Mesenchymal stem cell (in vitro differentiated cells and primary cell): ENCODE measurements at regions not wholly inside any gene's neighbourhood (a gene's known extent, or its start where the extent isn't known, plus 50 kb on each side); places are given as distances from the start of the nearest gene placed in this dataset.

ENCODE experiments used
- DNase-seq: peaks from one replicate; pipeline ENCODE4 v3.0.0-alpha.2; 2013
- H2AFZ ChIP-seq: one replicate; pipeline ENCODE4 v1.6.1; 2013; ENCODE audit warnings: low read depth, mild to moderate bottlenecking, control low read depth, inconsistent platforms, low read length, moderate library complexity
- H2AK5ac ChIP-seq: 2 replicates; pipeline ENCODE4 v1.6.1; 2013; ENCODE audit warnings: low read length, moderate library complexity, mild to moderate bottlenecking, inconsistent platforms; ENCODE audit not compliant: severe bottlenecking
- H2BK120ac ChIP-seq: one replicate; pipeline ENCODE4 v1.6.1; 2013; ENCODE audit warnings: low read depth, mild to moderate bottlenecking, inconsistent platforms, low read length, moderate library complexity
- H2BK12ac ChIP-seq, 2 experiments: one replicate each; pipeline ENCODE4 v1.6.1; 2013; ENCODE audit warnings: inconsistent platforms in 2 of 2, low read length in 2 of 2, mild to moderate bottlenecking in 2 of 2, moderate library complexity in 2 of 2, control low read depth in 1 of 2
- H2BK15ac ChIP-seq: one replicate; pipeline ENCODE4 v1.6.1; 2013; ENCODE audit warnings: mild to moderate bottlenecking, low read depth, inconsistent platforms; ENCODE audit not compliant: poor library complexity, severe bottlenecking
- H2BK5ac ChIP-seq: 2 replicates; pipeline ENCODE4 v1.6.1; 2013; ENCODE audit warnings: low read depth, mild to moderate bottlenecking, low read length, control low read depth, inconsistent platforms; ENCODE audit not compliant: poor library complexity, severe bottlenecking
- H3K14ac ChIP-seq, 2 experiments: one replicate each; pipeline ENCODE4 v1.6.1; 2013; ENCODE audit warnings: inconsistent platforms in 2 of 2, low read length in 2 of 2, control low read depth in 1 of 2, mild to moderate bottlenecking in 1 of 2, moderate library complexity in 1 of 2
- H3K18ac ChIP-seq, 2 experiments: one replicate each; pipeline ENCODE4 v1.6.1; 2013; ENCODE audit warnings: inconsistent platforms in 2 of 2, low read length in 2 of 2, control low read depth in 1 of 2, low read depth in 1 of 2, mild to moderate bottlenecking in 1 of 2
- H3K23ac ChIP-seq, 2 experiments: one replicate each; pipeline ENCODE4 v1.6.1; 2013; ENCODE audit warnings: inconsistent platforms in 2 of 2, low read length in 2 of 2, mild to moderate bottlenecking in 2 of 2, moderate library complexity in 2 of 2, control low read depth in 1 of 2
- H3K27ac ChIP-seq: 2 replicates; pipeline ENCODE4 v1.5.1; 2013; ENCODE audit warnings: mild to moderate bottlenecking, moderate library complexity, low read length, control low read depth, inconsistent platforms; ENCODE audit not compliant: poor library complexity, severe bottlenecking
- H3K27me3 ChIP-seq, 2 experiments: 2 replicates each; pipeline versions ENCODE4 v1.6.1 to v1.7.0; 2013; ENCODE audit warnings: low read length in 2 of 2, mild to moderate bottlenecking in 2 of 2, moderate library complexity in 2 of 2, control low read depth in 1 of 2, inconsistent platforms in 1 of 2; ENCODE audit not compliant: control insufficient read depth in 1 of 2, insufficient read depth in 1 of 2
- H3K36me3 ChIP-seq, 2 experiments: 2 replicates each; pipeline versions ENCODE4 v1.6.1 to v1.7.0; 2013; ENCODE audit warnings: low read length in 2 of 2, control low read depth in 1 of 2, inconsistent platforms in 1 of 2, low read depth in 1 of 2, mild to moderate bottlenecking in 1 of 2; ENCODE audit not compliant: insufficient read depth in 2 of 2, control insufficient read depth in 1 of 2
- H3K4ac ChIP-seq, 2 experiments: one replicate each; pipeline ENCODE4 v1.6.1; 2013; ENCODE audit warnings: inconsistent platforms in 2 of 2, low read length in 2 of 2, mild to moderate bottlenecking in 2 of 2, moderate library complexity in 2 of 2, control low read depth in 1 of 2, low read depth in 1 of 2
- H3K4me1 ChIP-seq: 2 replicates; pipeline ENCODE4 v1.6.1; 2013; ENCODE audit warnings: low read depth, low read length, control low read depth; ENCODE audit not compliant: control insufficient read depth, insufficient read depth
- H3K4me2 ChIP-seq: 2 replicates; pipeline ENCODE4 v1.6.1; 2013; ENCODE audit warnings: low read length, mild to moderate bottlenecking, inconsistent platforms; ENCODE audit not compliant: poor library complexity, severe bottlenecking
- H3K4me3 ChIP-seq, 2 experiments: 2 replicates each; pipeline versions ENCODE4 v1.5.1 to v1.7.0; 2013; ENCODE audit warnings: low read length in 2 of 2, mild to moderate bottlenecking in 2 of 2, control low read depth in 1 of 2, low read depth in 1 of 2; ENCODE audit not compliant: insufficient read depth in 1 of 2
- H3K79me1 ChIP-seq: replicated peaks from 2 replicates; pipeline ENCODE4 v1.6.1; 2013; ENCODE audit warnings: mild to moderate bottlenecking, control low read depth, low read length, inconsistent platforms; ENCODE audit not compliant: poor library complexity, severe bottlenecking
- H3K9ac ChIP-seq: 2 replicates; pipeline ENCODE4 v1.7.0; 2013; ENCODE audit warnings: mild to moderate bottlenecking, low read length, moderate library complexity
- H3K9me3 ChIP-seq: 2 replicates; pipeline ENCODE4 v1.7.0; 2013; ENCODE audit warnings: mild to moderate bottlenecking, low read length; ENCODE audit not compliant: control insufficient read depth
- H4K8ac ChIP-seq: one replicate; pipeline ENCODE4 v1.6.1; 2013; ENCODE audit warnings: inconsistent platforms, mild to moderate bottlenecking, low read length, moderate library complexity
- H4K91ac ChIP-seq: one replicate; pipeline ENCODE4 v1.6.1; 2013; ENCODE audit warnings: mild to moderate bottlenecking, low read length, inconsistent platforms
- WGBS: methylation state at CpG from one replicate; pipeline ENCODE4 v1.1.7; 2013; ENCODE audit warnings: mixed read lengths; 5-methylcytosine and 5-hydroxymethylcytosine counted together

DNA sequence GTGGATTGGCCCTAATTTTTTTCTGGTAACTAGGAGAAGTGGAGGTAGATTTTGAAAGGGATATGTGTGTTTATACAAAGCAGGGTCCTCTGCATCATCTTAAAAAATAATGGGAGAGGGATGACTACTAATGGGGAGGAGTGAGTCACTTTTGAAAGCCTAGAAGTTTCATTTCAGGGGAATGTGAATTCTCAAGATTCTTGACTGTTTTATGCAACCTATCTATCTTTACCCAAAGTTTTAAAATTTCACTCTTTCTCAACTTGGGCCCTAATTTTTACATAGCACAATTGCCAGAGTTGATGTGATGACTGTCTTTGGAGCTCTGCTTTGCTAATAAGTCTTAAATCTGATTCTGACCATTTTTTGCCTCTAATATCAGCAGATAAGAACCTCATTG lies 445.2 kb downstream of the GRXCR1 start:
- H3K9ac ChIP-seq, result peak overlapping the region; percentile 13
- no peak overlapping the region for H4K91ac ChIP-seq
- H2BK15ac ChIP-seq, result no peak overlapping the region
- H3K9me3 ChIP-seq, result no peaks in the 10 kb centered on the region
- H3K79me1 ChIP-seq, result no peaks in the 10 kb centered on the region
- no peak overlapping the region for H3K4me2 ChIP-seq
- no peak overlapping the region for H3K23ac ChIP-seq
- H2AK5ac ChIP-seq, result no peak overlapping the region
- no peak overlapping the region for H2BK120ac ChIP-seq
- H3K4me3 ChIP-seq, result no peak overlapping the region
- H3K4me1 ChIP-seq, result peaks cover 1% of the 10 kb centered on the region
- H3K27me3 ChIP-seq, result no peaks in the 10 kb centered on the region
- H3K4ac ChIP-seq, result no peak overlapping the region
- H3K27ac ChIP-seq, result no peak overlapping the region
- H4K8ac ChIP-seq, result no peak overlapping the region
- H3K18ac ChIP-seq, result no peak overlapping the region
- no peak overlapping the region for H3K14ac ChIP-seq
- no peak for DNase-seq
- H2BK12ac ChIP-seq, result no peak overlapping the region
- H2AFZ ChIP-seq, result no peak overlapping the region
- no peak overlapping the region for H2BK5ac ChIP-seq
- H3K36me3 ChIP-seq, result no peaks in the 10 kb centered on the region

DNA sequence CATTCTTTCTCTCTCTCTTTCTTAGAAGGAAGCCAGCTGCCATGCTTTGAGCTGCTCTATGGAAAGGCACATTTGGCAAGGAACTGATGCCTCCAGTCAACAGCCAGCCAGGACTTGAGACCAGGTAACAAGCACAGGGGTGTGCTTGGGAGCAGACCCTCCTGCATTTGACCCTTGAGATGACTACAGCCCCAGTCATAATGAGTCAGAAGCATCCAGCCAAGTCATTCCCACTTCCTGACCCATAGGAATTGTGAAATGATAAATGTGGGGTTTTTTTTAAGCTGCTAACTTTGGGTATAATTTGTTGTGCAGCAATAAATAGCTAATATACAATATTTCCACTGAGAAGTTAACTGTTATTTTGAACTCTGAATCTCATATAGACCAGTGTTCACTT lies 446.9 kb downstream of the GRXCR1 start:
- Histone ChIP-seq H3K4ac (no peak overlapping the region), H3K9ac (peak overlapping the region; percentile 59), H2BK15ac (no peak overlapping the region), H3K79me1 (no peaks in the 10 kb centered on the region), H4K8ac (no peak overlapping the region), H3K18ac (peak overlapping the region in 1 of 2 experiments; percentile 57), H2BK12ac (peak overlapping the region in 1 of 2 experiments; percentile 65), H3K27ac (no peak overlapping the region), H2BK5ac (no peak overlapping the region), H3K4me2 (no peak overlapping the region), H3K4me3 (peak overlapping the region in 1 of 2 experiments; percentile 52), H3K4me1 (peaks cover 1% of the 10 kb centered on the region), H2AFZ (no peak overlapping the region), H3K36me3 (peaks cover 0 to 3% of the 10 kb centered on the region in 2 experiments), H3K23ac (no peak overlapping the region), H3K9me3 (no peaks in the 10 kb centered on the region), H3K27me3 (no peaks in the 10 kb centered on the region), H2AK5ac (no peak overlapping the region), H3K14ac (no peak overlapping the region), H4K91ac (no peak overlapping the region), H2BK120ac (no peak overlapping the region)
- DNase-seq, result peak; percentile 70

DNA sequence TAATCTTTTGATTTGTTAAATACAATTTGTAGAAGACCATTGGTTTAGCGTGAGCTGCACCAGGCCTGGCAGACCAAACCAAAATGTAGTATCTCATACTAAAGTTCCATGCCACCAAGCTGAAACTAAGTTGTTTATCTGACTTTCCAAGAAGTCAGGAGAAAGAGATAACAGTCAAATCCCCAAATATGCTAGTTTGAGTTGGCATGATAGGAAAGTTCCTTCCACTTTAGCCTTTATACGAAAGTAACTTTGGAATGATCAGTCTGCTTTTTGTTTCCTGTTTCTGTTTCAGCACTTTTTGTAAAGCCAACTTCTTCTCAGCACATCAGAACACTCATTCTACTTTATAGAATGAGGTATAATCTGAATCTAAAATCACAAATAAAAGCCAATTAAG lies 449.2 kb downstream of the GRXCR1 start:
- Histone ChIP-seq H3K27ac (no peak overlapping the region), H3K4ac (no peak overlapping the region), H3K4me3 (peak overlapping the region in 1 of 2 experiments; percentile 35), H3K79me1 (no peaks in the 10 kb centered on the region), H3K18ac (no peak overlapping the region), H2BK5ac (no peak overlapping the region), H2BK15ac (no peak overlapping the region), H2BK12ac (no peak overlapping the region), H3K14ac (no peak overlapping the region), H4K8ac (no peak overlapping the region), H2BK120ac (no peak overlapping the region), H3K23ac (no peak overlapping the region), H3K4me1 (peaks cover 1% of the 10 kb centered on the region), H4K91ac (no peak overlapping the region), H3K9ac (peak overlapping the region; percentile 71), H3K36me3 (peaks cover 0 to 3% of the 10 kb centered on the region in 2 experiments), H3K9me3 (no peaks in the 10 kb centered on the region), H2AFZ (no peak overlapping the region), H2AK5ac (no peak overlapping the region), H3K27me3 (no peaks in the 10 kb centered on the region), H3K4me2 (no peak overlapping the region)
- peak; percentile 9 for DNase-seq
- 86% methylated on average over 1 of the region's 2 CpGs for WGBS

DNA sequence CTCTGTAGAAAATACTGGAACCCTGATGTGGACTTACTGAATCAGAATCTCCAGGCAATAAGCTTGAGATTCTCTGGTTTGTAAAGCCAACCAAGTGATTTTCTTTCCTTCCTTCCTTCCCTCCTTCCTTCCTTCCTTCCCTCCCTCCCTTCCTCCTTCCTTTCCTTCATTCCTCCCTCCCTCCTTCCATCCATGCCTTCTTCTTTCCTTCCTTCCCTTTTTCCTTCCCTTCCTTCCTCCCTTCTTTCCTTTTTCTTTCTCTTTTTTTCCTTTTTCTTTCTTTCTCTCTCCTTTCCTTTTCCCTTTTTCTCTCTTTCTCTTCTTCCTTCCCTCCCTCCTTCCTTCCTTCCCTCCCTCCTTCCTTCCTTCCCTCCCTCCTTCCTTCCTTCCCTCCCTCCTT lies 450.8 kb downstream of the GRXCR1 start:
- H2AK5ac ChIP-seq, result no peak overlapping the region
- H3K27me3 ChIP-seq, result no peaks in the 10 kb centered on the region
- no peak overlapping the region for H2BK120ac ChIP-seq
- peaks cover 1% of the 10 kb centered on the region for H3K4me1 ChIP-seq
- no peak overlapping the region for H3K9ac ChIP-seq
- no peak overlapping the region for H3K27ac ChIP-seq
- no peak overlapping the region for H4K91ac ChIP-seq
- no peak overlapping the region for H3K4me2 ChIP-seq
- DNase-seq, result no peak
- H2BK15ac ChIP-seq, result no peak overlapping the region
- H2BK12ac ChIP-seq, result no peak overlapping the region
- H3K79me1 ChIP-seq, result no peaks in the 10 kb centered on the region
- H4K8ac ChIP-seq, result no peak overlapping the region
- no peak overlapping the region for H3K4me3 ChIP-seq
- H3K14ac ChIP-seq, result no peak overlapping the region
- H2AFZ ChIP-seq, result no peak overlapping the region
- H2BK5ac ChIP-seq, result no peak overlapping the region
- no peaks in the 10 kb centered on the region for H3K9me3 ChIP-seq
- H3K4ac ChIP-seq, result no peak overlapping the region
- H3K23ac ChIP-seq, result no peak overlapping the region
- peaks cover 0 to 3% of the 10 kb centered on the region in 2 experiments for H3K36me3 ChIP-seq
- H3K18ac ChIP-seq, result no peak overlapping the region
